SIG-M5 treated with dmso at 0.1 percent for 504 hours (cell line): ENCODE measurements at regions not wholly inside any gene's neighbourhood (a gene's known extent, or its start where the extent isn't known, plus 50 kb on each side); places are given as distances from the start of the nearest gene placed in this dataset.
"Not testable (repeated sequence)": the region's sequence is repeated elsewhere in the genome, so short reads cannot be mapped to it uniquely, and the experiment has no call there.

Experiments
- DNase-seq: peaks from one replicate; lab custom pipeline; 2025; ENCODE audit not compliant: unreplicated experiment; lab: John Stamatoyannopoulos, UW

DNA sequence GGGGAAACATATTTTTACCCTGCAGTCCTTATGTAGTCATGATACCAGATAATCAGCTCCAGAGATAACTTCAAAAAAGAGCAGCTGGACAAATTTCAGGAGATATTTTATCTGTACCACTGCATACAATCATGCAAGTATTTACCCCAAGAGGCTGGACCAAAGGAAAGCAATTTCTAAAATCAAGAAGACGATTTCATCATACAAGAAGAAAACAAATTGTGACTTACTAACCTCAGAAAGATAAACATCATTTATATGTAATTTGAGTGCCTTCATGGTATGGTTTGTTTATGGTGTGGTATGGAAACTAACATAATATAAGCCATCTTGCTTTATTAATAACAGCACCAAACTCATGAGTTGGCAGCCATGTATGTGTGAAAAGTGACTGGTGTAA lies 603.6 kb downstream of the PSAT1 start:
- no peak for DNase-seq

- DNase-seq: no peak
Observed at GRCh38 chr9:78902051-78902450, 605.1 kb downstream of the PSAT1 start.

DNA sequence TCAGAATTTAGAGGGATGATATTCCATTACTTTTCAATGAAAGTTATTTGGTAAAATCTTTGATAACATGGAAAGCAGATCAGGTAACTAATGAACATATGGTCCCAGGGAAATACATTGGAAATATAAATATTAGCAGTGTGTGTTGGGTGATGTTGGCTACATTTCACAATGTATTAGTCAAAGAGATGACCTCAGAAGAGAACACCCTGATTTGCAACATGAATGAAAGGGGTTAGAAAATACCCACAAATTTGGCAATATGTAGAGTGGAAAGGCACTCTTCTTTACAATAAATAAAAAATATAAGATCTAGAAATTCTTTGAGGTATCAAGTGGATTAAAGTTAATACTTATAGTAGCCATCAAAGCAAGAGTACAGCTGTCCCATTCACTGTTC lies 606.7 kb downstream of the PSAT1 start:
- no peak for DNase-seq

GRCh38 chr9:78904686-78905085 lies 607.8 kb downstream of the PSAT1 start:
- no peak for DNase-seq

- no peak for DNase-seq
Observed at GRCh38 chr9:78905387-78905786, 608.5 kb downstream of the PSAT1 start.

DNA sequence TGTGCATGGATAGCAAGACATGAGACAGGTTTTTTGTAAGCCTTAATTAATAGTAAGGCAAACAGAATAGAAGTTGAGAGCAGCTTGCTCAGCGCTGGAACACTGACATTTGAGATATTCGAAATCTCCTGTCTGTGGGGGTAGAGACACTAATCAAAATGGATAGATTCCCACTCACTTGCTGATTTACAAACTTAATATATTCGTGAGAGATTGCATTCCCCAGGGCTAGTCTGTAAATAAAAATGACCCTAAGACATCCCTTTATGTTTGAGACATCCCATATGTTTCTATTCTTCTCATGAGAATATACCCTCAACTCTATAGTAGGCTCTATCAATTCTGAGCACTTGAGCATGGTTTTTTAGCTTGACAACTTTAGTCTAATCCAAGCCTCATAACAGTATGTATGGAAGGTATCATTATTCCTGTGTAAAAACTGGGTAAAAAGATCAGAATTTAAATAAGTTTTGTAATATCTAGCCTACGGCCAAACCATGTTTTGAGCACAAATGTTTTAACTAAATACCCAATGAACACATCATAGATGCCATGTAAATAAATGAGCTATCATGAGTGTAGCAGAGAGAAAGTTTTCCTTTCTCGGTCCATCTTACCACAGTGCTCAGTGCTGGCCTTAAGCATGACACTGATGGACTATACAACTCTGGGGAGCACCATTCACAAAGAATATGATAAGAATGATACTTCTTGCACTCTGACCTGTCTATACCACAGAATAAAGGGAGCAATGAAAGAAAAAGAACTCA lies 609.2 kb downstream of the PSAT1 start:
- DNase-seq: no peak

- DNase-seq: no peak
Observed at GRCh38 chr9:78909566-78909965, 612.6 kb downstream of the PSAT1 start.

GRCh38 chr9:78916884-78917283 lies 620.0 kb downstream of the PSAT1 start:
- DNase-seq: not testable (repeated sequence)

DNA sequence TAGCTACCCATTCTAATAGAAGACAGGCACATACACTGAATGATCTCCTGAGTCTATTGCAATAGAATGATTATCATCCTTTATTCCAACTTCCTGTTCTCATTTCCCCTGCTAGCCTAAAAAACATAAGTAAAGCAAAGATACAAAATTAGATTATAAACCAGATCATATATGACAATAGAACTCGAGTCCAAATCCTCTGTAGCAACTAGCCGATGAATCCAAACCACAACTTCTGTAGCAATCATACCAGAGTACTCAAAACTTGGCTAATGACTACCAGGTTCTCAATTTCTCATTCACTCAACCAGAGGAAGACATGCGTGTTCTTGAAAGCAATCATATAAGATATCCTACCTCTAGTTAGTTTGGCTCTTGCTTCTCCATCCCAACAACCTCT lies 622.1 kb downstream of the PSAT1 start:
- DNase-seq: no peak

GRCh38 chr9:78919701-78920100 lies 622.8 kb downstream of the PSAT1 start:
- DNase-seq: no peak

DNA sequence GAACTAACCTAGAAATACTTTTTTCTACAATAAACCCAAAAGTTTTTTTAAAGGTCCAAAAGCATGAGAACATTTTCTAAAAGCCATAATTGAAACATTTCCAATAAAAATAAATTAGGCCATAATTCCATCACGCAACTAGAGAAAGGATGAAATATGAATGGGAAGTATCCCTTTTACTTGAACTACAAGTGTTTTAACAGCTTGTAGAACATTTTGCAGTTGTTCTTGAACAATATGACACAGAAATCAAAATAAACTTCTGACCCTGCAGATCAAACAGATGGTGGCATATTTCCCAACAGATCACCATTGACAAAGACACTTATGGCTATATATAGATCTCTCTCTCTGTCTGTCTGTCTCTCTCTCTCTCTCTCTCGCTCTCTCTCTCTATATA lies 624.4 kb downstream of the PSAT1 start:
- DNase-seq: no peak

GRCh38 chr9:78923966-78924659 lies 627.2 kb downstream of the PSAT1 start:
- DNase-seq: no peak

GRCh38 chr9:78927099-78927940 lies 630.4 kb downstream of the PSAT1 start:
- no peak for DNase-seq

DNA sequence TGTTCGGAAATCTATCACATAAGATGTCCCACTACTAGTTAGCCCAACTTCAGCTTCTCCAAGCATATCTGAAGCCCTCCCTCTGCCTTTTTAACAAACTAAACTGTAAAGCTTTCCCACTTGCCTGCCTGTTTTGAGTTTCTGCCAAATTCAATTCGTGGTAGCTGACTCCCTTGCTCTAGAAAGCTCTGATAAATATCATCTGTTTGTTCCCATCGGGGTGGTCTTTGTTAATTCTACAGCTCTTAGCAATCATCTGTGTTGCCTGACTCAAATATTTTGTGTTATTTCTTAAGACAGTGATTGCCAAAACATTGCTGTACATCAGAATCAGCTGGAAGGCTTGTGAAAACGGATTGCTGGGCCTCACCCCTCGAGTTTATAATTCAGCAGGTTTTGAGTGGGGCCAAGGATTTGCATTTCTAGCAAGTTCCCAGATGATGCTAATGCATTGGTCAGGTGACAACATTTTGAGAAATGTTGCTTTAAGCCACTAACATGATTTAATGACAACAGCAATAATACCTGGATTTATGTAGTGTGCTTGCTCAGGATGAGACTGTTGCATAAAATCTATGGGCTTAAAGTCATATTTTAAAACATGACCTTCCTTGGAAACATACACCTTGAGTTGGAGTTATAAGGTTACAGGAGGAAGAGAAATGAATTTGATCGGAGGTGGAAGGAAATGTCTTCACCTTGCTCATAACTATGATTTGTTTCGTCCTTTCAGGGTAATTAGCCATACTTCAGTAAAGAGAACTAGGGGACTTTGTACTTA lies 631.9 kb downstream of the PSAT1 start:
- DNase-seq: no peak

- DNase-seq: no peak
Observed at GRCh38 chr9:78930281-78930680, 633.4 kb downstream of the PSAT1 start.

- DNase-seq: no peak
Observed at GRCh38 chr9:78932849-78933627, 636.1 kb downstream of the PSAT1 start.

DNA sequence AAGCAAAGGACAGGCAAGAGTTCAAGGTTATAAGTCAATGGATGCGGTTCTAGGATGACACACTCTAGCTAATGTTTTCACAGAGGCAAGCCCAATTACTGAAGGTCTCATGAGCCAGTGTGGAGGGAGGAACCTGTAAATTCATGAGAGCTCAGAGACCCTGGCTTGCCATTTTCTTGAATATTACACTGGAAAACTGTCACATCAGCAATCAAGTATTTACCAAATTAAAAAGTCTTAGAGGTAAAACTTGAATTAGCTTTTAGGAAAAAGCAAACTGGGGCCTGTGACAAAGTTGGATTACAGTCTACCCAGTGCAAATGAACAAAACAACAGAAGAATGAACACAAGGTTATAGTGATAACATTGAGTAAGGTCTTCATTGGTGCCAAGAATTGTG lies 636.9 kb upstream of the TLE4 start:
- no peak for DNase-seq

DNA sequence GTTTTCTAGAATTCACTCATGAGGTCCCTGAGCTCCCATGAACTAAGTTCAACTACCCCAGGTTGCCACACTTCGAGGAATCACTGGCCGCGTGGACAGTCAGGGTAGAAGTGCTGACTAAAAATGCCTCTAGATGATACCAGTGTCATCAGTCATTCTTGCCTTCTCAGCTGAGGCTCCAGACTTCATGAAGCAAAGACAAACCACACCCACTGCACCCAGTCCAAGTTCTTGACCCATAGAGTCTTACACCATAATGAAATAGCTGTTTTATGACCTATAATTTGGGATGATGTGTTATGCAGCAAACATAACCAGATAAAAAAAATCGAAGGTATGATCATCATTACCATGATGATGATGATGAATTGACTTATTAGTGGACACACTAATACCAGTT lies 632.9 kb upstream of the TLE4 start:
- DNase-seq: no peak

GRCh38 chr9:78939311-78940065 lies 632.3 kb upstream of the TLE4 start:
- no peak for DNase-seq
